PC-3 (cell line): ENCODE measurements at regions not wholly inside any gene's neighbourhood (a gene's known extent, or its start where the extent isn't known, plus 50 kb on each side); places are given as distances from the start of the nearest gene placed in this dataset.

Source experiments
- EZH2 ChIP-seq: fragments of 300-600 bp; sonication (generic); IDR thresholded peaks from one replicate; pipeline ENCODE4 v1.6.1; 2017; ENCODE audit warnings: antibody characterized with exemption, mild to moderate bottlenecking, low read length; ENCODE audit not compliant: unreplicated experiment
- TF ChIP-seq, protein P1 (sequence below): fragments of 300-600 bp; sonication (generic); conservative IDR thresholded peaks from 2 replicates; pipeline ENCODE4 v1.5.1; 2017; ENCODE audit warnings: antibody characterized with exemption, low read depth, mild to moderate bottlenecking, low read length

GRCh38 chr7:10121631-10122030 is 852.0 kb upstream of the PHF14 start:
- TF ChIP-seq, protein P1, sequence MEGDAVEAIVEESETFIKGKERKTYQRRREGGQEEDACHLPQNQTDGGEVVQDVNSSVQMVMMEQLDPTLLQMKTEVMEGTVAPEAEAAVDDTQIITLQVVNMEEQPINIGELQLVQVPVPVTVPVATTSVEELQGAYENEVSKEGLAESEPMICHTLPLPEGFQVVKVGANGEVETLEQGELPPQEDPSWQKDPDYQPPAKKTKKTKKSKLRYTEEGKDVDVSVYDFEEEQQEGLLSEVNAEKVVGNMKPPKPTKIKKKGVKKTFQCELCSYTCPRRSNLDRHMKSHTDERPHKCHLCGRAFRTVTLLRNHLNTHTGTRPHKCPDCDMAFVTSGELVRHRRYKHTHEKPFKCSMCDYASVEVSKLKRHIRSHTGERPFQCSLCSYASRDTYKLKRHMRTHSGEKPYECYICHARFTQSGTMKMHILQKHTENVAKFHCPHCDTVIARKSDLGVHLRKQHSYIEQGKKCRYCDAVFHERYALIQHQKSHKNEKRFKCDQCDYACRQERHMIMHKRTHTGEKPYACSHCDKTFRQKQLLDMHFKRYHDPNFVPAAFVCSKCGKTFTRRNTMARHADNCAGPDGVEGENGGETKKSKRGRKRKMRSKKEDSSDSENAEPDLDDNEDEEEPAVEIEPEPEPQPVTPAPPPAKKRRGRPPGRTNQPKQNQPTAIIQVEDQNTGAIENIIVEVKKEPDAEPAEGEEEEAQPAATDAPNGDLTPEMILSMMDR = no peak
- no peak for TF ChIP-seq EZH2
